H9 (cell line): ENCODE measurements at regions not wholly inside any gene's neighbourhood (a gene's known extent, or its start where the extent isn't known, plus 50 kb on each side); places are given as distances from the start of the nearest gene placed in this dataset.

Experiments
- DNase-seq: peaks from one replicate; pipeline ENCODE4 v3.0.0-alpha.2; 2017
- H2AFZ ChIP-seq: one replicate; pipeline ENCODE4 v1.6.1; 2013; ENCODE audit warnings: mild to moderate bottlenecking, low read length, control low read depth, moderate library complexity
- H2AK5ac ChIP-seq: 2 replicates; pipeline ENCODE4 v1.6.1; 2013; ENCODE audit warnings: low read length, control low read depth, mixed read lengths; ENCODE audit not compliant: insufficient read length
- H2BK120ac ChIP-seq: one replicate; pipeline ENCODE4 v1.6.1; 2013; ENCODE audit warnings: low read depth, mild to moderate bottlenecking, low read length, control low read depth, inconsistent platforms; ENCODE audit not compliant: poor library complexity, severe bottlenecking
- H2BK12ac ChIP-seq: 2 replicates; pipeline ENCODE4 v1.6.1; 2013; ENCODE audit warnings: low read length, control low read depth, mixed read lengths, low read depth; ENCODE audit not compliant: insufficient read length
- H2BK15ac ChIP-seq: 2 replicates; pipeline ENCODE4 v1.6.1; 2013; ENCODE audit warnings: low read depth, low read length, control low read depth
- H2BK20ac ChIP-seq: one replicate; pipeline ENCODE4 v1.6.1; 2013; ENCODE audit warnings: low read depth, mild to moderate bottlenecking, low read length, control low read depth, inconsistent platforms; ENCODE audit not compliant: poor library complexity, severe bottlenecking
- H2BK5ac ChIP-seq: 2 replicates; pipeline ENCODE4 v1.6.1; 2013; ENCODE audit warnings: low read length, control low read depth, mixed read lengths; ENCODE audit not compliant: insufficient read length
- H3K14ac ChIP-seq: 2 replicates; pipeline ENCODE4 v1.6.1; 2013; ENCODE audit warnings: low read length, control low read depth; ENCODE audit not compliant: insufficient read depth
- H3K18ac ChIP-seq: 2 replicates; pipeline ENCODE4 v1.6.1; 2013; ENCODE audit warnings: low read depth, mild to moderate bottlenecking, mixed read lengths, low read length, control low read depth; ENCODE audit not compliant: insufficient read length
- H3K23ac ChIP-seq: 2 replicates; pipeline ENCODE4 v1.6.1; 2013; ENCODE audit warnings: low read length, control low read depth, mixed read lengths, low read depth; ENCODE audit not compliant: insufficient read length
- H3K23me2 ChIP-seq: 2 replicates; pipeline ENCODE4 v1.6.1; 2013; ENCODE audit warnings: low read depth, mild to moderate bottlenecking, mixed read lengths, low read length, control low read depth; ENCODE audit not compliant: insufficient read length, poor library complexity, severe bottlenecking
- H3K27ac ChIP-seq: 2 replicates; pipeline ENCODE4 v1.5.1; 2013; ENCODE audit warnings: low read length, control low read depth, mixed read lengths, low read depth; ENCODE audit not compliant: insufficient read length
- H3K27me3 ChIP-seq: 2 replicates; pipeline ENCODE4 v1.6.1; 2013; ENCODE audit warnings: low read length, control low read depth, inconsistent platforms; ENCODE audit not compliant: insufficient read depth
- H3K4ac ChIP-seq: 2 replicates; pipeline ENCODE4 v1.6.1; 2013; ENCODE audit warnings: low read depth, mild to moderate bottlenecking, control low read depth, inconsistent platforms, low read length, moderate library complexity
- H3K4me1 ChIP-seq: 2 replicates; pipeline ENCODE4 v1.6.1; 2013; ENCODE audit warnings: low read length, control low read depth, inconsistent platforms; ENCODE audit not compliant: insufficient read depth
- H3K4me2 ChIP-seq: 2 replicates; pipeline ENCODE4 v1.6.1; 2013; ENCODE audit warnings: low read length, control low read depth, mixed read lengths; ENCODE audit not compliant: insufficient read length, insufficient read depth
- H3K56ac ChIP-seq: 2 replicates; pipeline ENCODE4 v1.6.1; 2013; ENCODE audit warnings: low read depth, mild to moderate bottlenecking, mixed read lengths, low read length, control low read depth; ENCODE audit not compliant: insufficient read length
- H3K79me1 ChIP-seq: 2 replicates; pipeline ENCODE4 v1.6.1; 2013; ENCODE audit warnings: low read depth, mild to moderate bottlenecking, moderate library complexity, low read length, control low read depth, inconsistent platforms; ENCODE audit not compliant: insufficient read depth, poor library complexity, severe bottlenecking
- H3K79me2 ChIP-seq: 2 replicates; pipeline ENCODE4 v1.6.1; 2013; ENCODE audit warnings: low read length, control low read depth, inconsistent platforms; ENCODE audit not compliant: insufficient read depth
- H3K9ac ChIP-seq: 2 replicates; pipeline ENCODE4 v1.6.1; 2013; ENCODE audit warnings: low read length, control low read depth, mixed read lengths; ENCODE audit not compliant: insufficient read length; ENCODE audit errors: extremely low read depth
- H3K9me3 ChIP-seq: one replicate; pipeline ENCODE4 v1.6.1; 2013; ENCODE audit warnings: low read depth, low read length, inconsistent platforms; ENCODE audit not compliant: control insufficient read depth
- H3T11ph ChIP-seq: one replicate; pipeline ENCODE4 v1.6.1; 2013; ENCODE audit warnings: mild to moderate bottlenecking, low read length, control low read depth, inconsistent platforms
- H4K20me1 ChIP-seq: one replicate; pipeline ENCODE4 v1.6.1; 2013; ENCODE audit not compliant: control insufficient read depth, insufficient read length, insufficient read depth
- H4K5ac ChIP-seq: 2 replicates; pipeline ENCODE4 v1.6.1; 2013; ENCODE audit warnings: low read depth, mild to moderate bottlenecking, mixed read lengths, low read length, control low read depth; ENCODE audit not compliant: insufficient read length
- H4K8ac ChIP-seq: replicated peaks from 2 replicates; pipeline ENCODE4 v1.6.1; 2013; ENCODE audit warnings: low read length, control low read depth, mixed read lengths, low read depth; ENCODE audit not compliant: insufficient read length
- H4K91ac ChIP-seq: 2 replicates; pipeline ENCODE4 v1.6.1; 2013; ENCODE audit warnings: low read depth, mild to moderate bottlenecking, moderate library complexity, mixed read lengths, low read length, control low read depth; ENCODE audit not compliant: insufficient read length
- H3K27ac Mint-ChIP-seq, 3 experiments: 2 replicates in 2 of 3; 3 replicates in 1 of 3; pipeline ENCODE4 v1.8.0; 2020 to 2021; ENCODE audit warnings: mixed read lengths in 3 of 3, mild to moderate bottlenecking in 1 of 3, moderate library complexity in 1 of 3
- H3K27me3 Mint-ChIP-seq: 2 replicates; pipeline ENCODE4 v1.8.0; 2021; ENCODE audit warnings: low read depth, mild to moderate bottlenecking, moderate library complexity, mixed read lengths
- H3K36me3 Mint-ChIP-seq, 3 experiments: 2 replicates in 2 of 3; 3 replicates in 1 of 3; pipeline ENCODE4 v1.8.0; 2020 to 2021; ENCODE audit warnings: low read depth in 3 of 3, mixed read lengths in 3 of 3; ENCODE audit not compliant: insufficient read depth in 1 of 3
- H3K4me1 Mint-ChIP-seq, 2 experiments: 2 replicates each; pipeline ENCODE4 v1.8.0; 2020; ENCODE audit warnings: mixed read lengths in 2 of 2
- H3K4me3 Mint-ChIP-seq, 2 experiments: 2 replicates in 1 of 2; 3 replicates in 1 of 2; pipeline ENCODE4 v1.8.0; 2020 to 2021; ENCODE audit warnings: mild to moderate bottlenecking in 2 of 2, mixed read lengths in 2 of 2, moderate library complexity in 1 of 2
- H3K9me3 Mint-ChIP-seq, 2 experiments: 2 replicates in 1 of 2; 3 replicates in 1 of 2; pipeline ENCODE4 v1.8.0; 2020; ENCODE audit warnings: mild to moderate bottlenecking in 2 of 2, mixed read lengths in 2 of 2, moderate library complexity in 1 of 2
- WGBS: extraction: QIAGEN DNeasy Blood & Tissue Kit; methylation state at CpG from one replicate; pipeline ENCODE4 v1.1.7; 2013; ENCODE audit warnings: missing lambda C conversion rate, low lambda C conversion rate, mixed read lengths; ENCODE audit not compliant: insufficient read length; ENCODE audit errors: extremely low coverage; 5-methylcytosine and 5-hydroxymethylcytosine counted together
- TF ChIP-seq, protein P1 (sequence below): fragments of 200-600 bp; sonication (generic); conservative IDR thresholded peaks from 3 replicates; pipeline ENCODE4 v1.8.0; 2021; ENCODE audit warnings: antibody characterized with exemption, mild to moderate bottlenecking

DNA sequence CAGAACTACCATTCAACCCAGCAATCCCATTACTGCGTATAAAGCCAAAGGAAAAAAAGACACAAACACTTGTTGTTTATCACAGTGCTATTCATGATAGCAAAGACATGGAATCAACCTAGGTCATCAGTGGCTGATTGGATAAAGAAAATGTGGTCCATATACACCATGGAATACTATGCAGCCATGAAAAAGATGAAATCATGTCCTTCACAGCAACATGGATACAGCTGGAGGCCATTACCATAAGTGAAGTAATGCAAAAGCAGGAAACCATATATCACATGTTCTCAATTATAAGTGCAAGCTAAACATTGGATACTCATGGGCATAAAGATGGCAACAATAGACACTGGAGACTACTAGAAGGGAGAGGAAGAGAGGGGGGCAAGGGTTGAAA is 299.6 kb downstream of the ADGRG6 start:
- Mint-ChIP-seq H3K36me3 (no peaks in the 10 kb centered on the region), H3K27me3 (no peaks in the 10 kb centered on the region), H3K4me3 (no peak overlapping the region), H3K4me1 (peaks cover 3 to 20% of the 10 kb centered on the region in 2 experiments; a peak in 3 of 4 replicates), H3K9me3 (no peaks in the 10 kb centered on the region), H3K27ac (no peak overlapping the region)
- H2BK12ac ChIP-seq: no peak overlapping the region
- no peaks in the 10 kb centered on the region; the same call in 1 of the 2 replicates for H3K4me1 ChIP-seq
- no peak overlapping the region for H2BK15ac ChIP-seq
- no peak overlapping the region for H3K4me2 ChIP-seq
- H3K14ac ChIP-seq: no peak overlapping the region
- TF ChIP-seq, protein P1, sequence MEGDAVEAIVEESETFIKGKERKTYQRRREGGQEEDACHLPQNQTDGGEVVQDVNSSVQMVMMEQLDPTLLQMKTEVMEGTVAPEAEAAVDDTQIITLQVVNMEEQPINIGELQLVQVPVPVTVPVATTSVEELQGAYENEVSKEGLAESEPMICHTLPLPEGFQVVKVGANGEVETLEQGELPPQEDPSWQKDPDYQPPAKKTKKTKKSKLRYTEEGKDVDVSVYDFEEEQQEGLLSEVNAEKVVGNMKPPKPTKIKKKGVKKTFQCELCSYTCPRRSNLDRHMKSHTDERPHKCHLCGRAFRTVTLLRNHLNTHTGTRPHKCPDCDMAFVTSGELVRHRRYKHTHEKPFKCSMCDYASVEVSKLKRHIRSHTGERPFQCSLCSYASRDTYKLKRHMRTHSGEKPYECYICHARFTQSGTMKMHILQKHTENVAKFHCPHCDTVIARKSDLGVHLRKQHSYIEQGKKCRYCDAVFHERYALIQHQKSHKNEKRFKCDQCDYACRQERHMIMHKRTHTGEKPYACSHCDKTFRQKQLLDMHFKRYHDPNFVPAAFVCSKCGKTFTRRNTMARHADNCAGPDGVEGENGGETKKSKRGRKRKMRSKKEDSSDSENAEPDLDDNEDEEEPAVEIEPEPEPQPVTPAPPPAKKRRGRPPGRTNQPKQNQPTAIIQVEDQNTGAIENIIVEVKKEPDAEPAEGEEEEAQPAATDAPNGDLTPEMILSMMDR: no peak
- no peak overlapping the region for H4K91ac ChIP-seq
- H3K79me2 ChIP-seq: no peaks in the 10 kb centered on the region
- no peak overlapping the region for H2BK120ac ChIP-seq
- H3K27ac ChIP-seq: no peak overlapping the region
- no peak overlapping the region for H2BK5ac ChIP-seq
- H4K8ac ChIP-seq: no peak overlapping the region
- H4K20me1 ChIP-seq: no peaks in the 10 kb centered on the region
- H4K5ac ChIP-seq: no peak overlapping the region
- H3K18ac ChIP-seq: no peak overlapping the region
- no peaks in the 10 kb centered on the region for H3K23me2 ChIP-seq
- H3T11ph ChIP-seq: no peak overlapping the region
- H3K9me3 ChIP-seq: no peaks in the 10 kb centered on the region
- H2AK5ac ChIP-seq: no peak overlapping the region
- H2AFZ ChIP-seq: no peak overlapping the region
- H3K9ac ChIP-seq: no peak overlapping the region
- H3K27me3 ChIP-seq: no peaks in the 10 kb centered on the region
- no peak overlapping the region for H2BK20ac ChIP-seq
- WGBS: no CpG with 5 or more reads among the region's 1 CpG
- H3K23ac ChIP-seq: no peak overlapping the region
- no peak for DNase-seq
- no peak overlapping the region for H3K56ac ChIP-seq
- H3K79me1 ChIP-seq: no peaks in the 10 kb centered on the region
- H3K4ac ChIP-seq: no peak overlapping the region
